GM12891 (cell line): ENCODE measurements at regions not wholly inside any gene's neighbourhood (a gene's known extent, or its start where the extent isn't known, plus 50 kb on each side); places are given as distances from the start of the nearest gene placed in this dataset.

Source experiments
- DNase-seq: peaks from one replicate; pipeline ENCODE4 v3.0.0; 2011; ENCODE audit warnings: low spot score; ENCODE audit not compliant: insufficient read length
- FAIRE-seq: peaks from 2 replicates; lab custom pipeline; 2011; peaks lifted over from hg19 to GRCh38; lab: Jason Lieb, UNC
- PAX5 ChIP-seq: IDR thresholded peaks from 2 replicates; pipeline ENCODE4 v1.6.1; 2011; ENCODE audit warnings: low read length, moderate library complexity, mild to moderate bottlenecking; ENCODE audit not compliant: insufficient read depth, severe bottlenecking
- POLR2A ChIP-seq: IDR thresholded peaks from 2 replicates; pipeline ENCODE4 v1.6.1; 2011; ENCODE audit warnings: low read depth, low read length, control low read depth
- POLR2AphosphoS5 ChIP-seq: IDR thresholded peaks from 2 replicates; pipeline ENCODE4 v1.6.1; 2011; ENCODE audit warnings: low read depth, low read length, control low read depth
- POU2F2 ChIP-seq: IDR thresholded peaks from 2 replicates; pipeline ENCODE4 v1.6.1; 2011; ENCODE audit warnings: low read depth, mild to moderate bottlenecking, control low read depth, low read length, moderate library complexity
- SPI1 ChIP-seq: IDR thresholded peaks from 2 replicates; pipeline ENCODE4 v1.6.1; 2011; ENCODE audit warnings: low read depth, low read length, control low read depth
- TAF1 ChIP-seq: IDR thresholded peaks from 2 replicates; pipeline ENCODE4 v1.6.1; 2011; ENCODE audit warnings: low read depth, low read length, control low read depth

- no peak for DNase-seq
- TF ChIP-seq POLR2A (no peak), POLR2AphosphoS5 (no peak), SPI1 (no peak), POU2F2 (no peak)
- FAIRE-seq: no peak
Measured at GRCh38 chr1:147080671-147081394, 91.4 kb downstream of the PRKAB2 start.

DNA sequence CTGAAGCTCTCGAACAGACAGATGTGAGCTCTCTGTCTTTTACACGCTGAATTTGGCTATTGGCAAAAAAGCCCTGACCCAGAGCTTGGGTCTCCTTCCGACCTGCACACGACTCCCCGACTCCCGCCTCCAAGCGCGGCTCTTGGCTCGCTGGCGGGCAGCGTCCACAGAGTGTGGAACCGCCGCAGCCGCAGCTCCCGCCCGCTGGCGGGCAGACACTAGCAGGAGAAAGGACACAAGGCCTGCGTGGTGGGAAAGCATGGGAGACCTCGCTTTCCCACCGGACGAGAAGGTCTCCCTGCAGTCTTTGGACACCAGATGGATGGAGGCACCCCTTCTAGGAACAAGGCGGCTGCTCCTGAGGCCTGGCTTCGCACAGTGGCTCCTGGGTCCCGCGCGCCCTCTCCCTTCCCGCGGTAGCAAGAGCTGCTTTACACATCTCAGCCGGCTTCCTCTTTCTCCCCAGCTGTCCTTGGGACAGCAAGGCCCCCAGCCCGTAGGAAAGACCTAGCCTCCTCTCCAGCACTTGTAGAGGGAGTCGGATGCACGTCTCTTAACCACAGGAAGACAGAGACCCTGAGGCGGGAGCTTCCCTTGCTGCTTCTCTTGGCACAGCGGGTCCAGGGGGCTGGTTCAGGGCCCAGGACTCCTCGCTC, 92.1 kb downstream of the PRKAB2 start:
- FAIRE-seq (no peak), DNase-seq (no peak)
- TF ChIP-seq SPI1 (0 out of 2 replicates have a peak, but pooled peaks have one; percentile 24), PAX5 (no peak), POU2F2 (no peak)

DNA sequence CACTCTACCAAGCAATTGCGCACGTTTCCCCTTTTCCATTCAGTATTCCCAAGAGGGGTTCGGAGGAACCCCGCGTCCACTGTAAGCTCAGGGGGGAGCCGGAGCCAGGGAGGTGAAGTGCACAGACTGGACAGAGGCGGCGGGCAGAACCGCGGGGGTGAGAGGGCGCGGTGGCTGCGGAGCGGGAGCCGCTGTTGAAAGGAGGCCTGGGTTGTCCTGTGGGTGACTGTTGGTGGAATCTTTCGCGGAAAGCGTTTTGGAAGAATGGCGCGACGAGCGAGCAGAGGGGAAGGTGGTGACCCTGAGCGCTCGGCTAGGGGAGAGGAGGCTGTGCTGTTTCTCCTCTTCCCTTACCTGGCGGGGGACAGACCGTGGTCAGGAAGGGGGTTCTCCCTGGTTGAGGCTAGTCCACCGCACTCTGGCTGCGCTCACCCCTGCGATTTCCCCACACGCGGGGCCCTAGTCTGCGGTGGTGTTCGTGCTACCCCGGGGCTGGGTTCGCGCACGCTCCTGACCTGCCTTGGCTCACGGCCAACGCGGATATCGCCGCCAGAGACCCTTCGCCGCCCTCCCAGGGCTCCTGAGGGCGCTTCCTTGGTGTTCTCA, 92.8 kb downstream of the PRKAB2 start:
- DNase-seq: no peak
- TF ChIP-seq POU2F2: no peak
- no peak for FAIRE-seq

DNA sequence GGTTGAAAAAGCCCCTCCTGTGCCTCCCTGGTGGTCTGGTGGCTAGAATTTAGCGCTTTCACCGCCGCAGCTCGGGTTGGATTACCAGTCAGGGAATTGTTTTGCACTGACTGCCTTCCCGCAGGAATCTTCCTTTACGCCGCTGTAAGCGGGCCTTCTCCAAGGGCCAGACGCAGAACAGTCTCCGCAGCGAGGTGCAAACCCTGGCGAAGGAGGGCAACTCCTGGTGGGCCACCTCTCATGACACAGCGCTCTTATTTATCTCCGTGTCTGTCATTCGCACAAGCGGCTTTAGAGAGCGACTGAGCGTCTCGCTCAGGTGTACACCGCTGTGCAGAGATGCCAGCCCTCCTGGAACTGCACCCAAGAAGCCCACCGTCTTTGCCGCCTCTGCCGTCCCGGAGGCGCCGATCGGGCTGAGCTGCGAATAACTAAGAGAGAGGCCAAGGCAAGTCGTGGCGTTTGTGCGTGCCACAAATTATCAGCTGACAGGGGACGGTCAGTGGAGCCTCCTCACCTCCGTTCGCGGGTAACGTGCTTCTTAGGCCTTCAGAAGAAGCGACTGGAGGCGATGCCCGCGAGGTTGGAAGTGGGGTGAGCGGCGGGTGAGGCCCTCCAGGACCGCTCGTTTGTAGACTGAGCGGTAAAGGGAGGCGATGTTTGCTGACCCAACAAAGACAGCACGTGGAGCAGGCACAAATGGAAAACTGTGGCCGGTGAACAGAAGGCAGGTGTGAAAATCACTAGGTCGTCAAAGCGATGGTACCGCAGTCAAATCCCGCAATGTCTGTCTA, 93.5 kb downstream of the PRKAB2 start:
- no peak for DNase-seq
- FAIRE-seq: no peak
- no peak for TF ChIP-seq TAF1

- DNase-seq: no peak
- FAIRE-seq: no peak
- TF ChIP-seq POLR2AphosphoS5 (no peak), POLR2A (no peak), PAX5 (no peak), SPI1 (no peak), TAF1 (no peak), POU2F2 (no peak)
Measured at GRCh38 chr1:147077936-147078605, 94.2 kb downstream of the PRKAB2 start.

DNA sequence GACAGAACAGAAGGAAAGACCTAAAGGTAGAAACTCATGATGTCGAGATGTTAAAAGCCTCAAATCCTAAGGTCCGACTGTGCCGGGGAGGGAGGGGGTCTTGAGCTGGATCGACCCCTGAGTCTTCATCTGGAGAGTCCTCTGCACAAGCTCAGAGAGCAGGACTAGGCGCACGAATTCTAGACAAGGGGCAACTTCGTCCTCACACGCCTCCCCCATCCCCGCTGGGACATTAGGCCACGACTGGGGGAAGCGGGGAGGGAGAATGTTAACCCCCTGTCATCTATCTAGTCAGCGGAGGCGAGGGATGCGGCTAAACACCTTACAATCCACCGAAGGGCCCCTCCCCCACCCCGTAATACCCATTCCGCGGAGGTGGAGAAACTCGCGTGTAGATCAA, 94.7 kb downstream of the PRKAB2 start:
- FAIRE-seq (no peak), DNase-seq (no peak)
- TF ChIP-seq POLR2AphosphoS5 (no peak), PAX5 (no peak), SPI1 (no peak), TAF1 (no peak), POLR2A (no peak)

DNA sequence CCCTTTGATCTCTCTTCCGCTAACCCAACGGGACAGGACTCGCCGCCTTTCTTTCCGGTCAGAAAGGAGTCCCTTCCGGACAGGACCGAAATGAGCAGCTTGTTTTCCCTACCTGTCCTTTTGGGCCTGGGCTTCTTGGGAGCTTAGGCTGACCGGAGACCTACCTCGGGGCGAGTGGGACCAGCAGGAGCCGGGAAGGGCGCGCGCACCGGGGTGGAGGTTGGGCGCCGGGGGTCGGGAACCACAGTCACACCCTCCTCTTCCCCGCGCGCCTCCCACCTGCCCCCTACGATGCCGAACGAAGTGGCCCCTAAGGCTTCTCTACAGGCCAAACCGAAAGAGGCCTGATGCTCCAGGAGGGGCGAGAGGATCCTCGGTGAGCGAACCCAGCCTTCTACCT, 95.2 kb downstream of the PRKAB2 start:
- DNase-seq (no peak), FAIRE-seq (no peak)
- TF ChIP-seq SPI1: no peak
- TF ChIP-seq TAF1: no peak
- no peak for TF ChIP-seq POLR2AphosphoS5
- TF ChIP-seq PAX5: no peak
- no peak for TF ChIP-seq POLR2A
- TF ChIP-seq POU2F2: no peak

DNA sequence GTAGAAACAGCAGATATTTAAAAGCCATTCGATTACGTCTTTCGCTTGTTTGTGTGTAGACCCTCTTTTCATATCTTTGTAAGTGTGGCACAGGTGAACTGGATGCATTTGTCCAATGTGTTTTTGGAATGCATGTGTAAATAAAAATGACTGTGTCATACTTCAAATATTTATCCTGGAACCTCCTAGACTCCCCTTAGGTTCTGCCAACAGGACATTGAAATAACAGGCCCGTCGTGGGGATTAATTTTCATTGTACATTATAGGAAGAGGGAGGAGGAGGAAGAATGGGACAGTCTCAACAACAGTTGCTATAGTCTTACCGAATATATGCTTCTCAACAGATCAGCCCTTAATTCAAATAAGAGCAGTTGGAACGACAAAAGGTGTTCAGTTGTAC, 95.8 kb downstream of the PRKAB2 start:
- no peak for FAIRE-seq
- TF ChIP-seq POLR2A (no peak), POU2F2 (no peak), TAF1 (no peak), PAX5 (no peak), POLR2AphosphoS5 (no peak), SPI1 (no peak)
- no peak for DNase-seq
